ENCODE measurements at regions not wholly inside any gene's neighbourhood (a gene's known extent, or its start where the extent isn't known, plus 50 kb on each side); places are given as distances from the start of the nearest gene placed in this dataset.

GRCh38 chr5:122680623-122681350 lies 94.1 kb upstream of the SNX2 start:
- H3K9me3 ChIP-seq, result no peaks in the 10 kb centered on the region
- no peaks in the 10 kb centered on the region for H3K36me3 ChIP-seq (ENCODE audit: low read depth, missing control alignments)
- H3K27me3 ChIP-seq, result no peaks in the 10 kb centered on the region
- H3K27ac ChIP-seq, result no peak overlapping the region
- H3K4me1 ChIP-seq, result no peaks in the 10 kb centered on the region
- WGBS, 2 donors, result 77 to 82% methylated on average over 3 of the region's 3 CpGs
- intact Hi-C loops (cut with DNase I; ENCODE audit: low total_unique reads), result no loop called here
- H3K4me3 ChIP-seq, result no peak overlapping the region
- no peak for DNase-seq
- no peak for TF ChIP-seq POLR2A (IDR thresholded peaks at IDR 0.05)
- TF ChIP-seq, protein P1, sequence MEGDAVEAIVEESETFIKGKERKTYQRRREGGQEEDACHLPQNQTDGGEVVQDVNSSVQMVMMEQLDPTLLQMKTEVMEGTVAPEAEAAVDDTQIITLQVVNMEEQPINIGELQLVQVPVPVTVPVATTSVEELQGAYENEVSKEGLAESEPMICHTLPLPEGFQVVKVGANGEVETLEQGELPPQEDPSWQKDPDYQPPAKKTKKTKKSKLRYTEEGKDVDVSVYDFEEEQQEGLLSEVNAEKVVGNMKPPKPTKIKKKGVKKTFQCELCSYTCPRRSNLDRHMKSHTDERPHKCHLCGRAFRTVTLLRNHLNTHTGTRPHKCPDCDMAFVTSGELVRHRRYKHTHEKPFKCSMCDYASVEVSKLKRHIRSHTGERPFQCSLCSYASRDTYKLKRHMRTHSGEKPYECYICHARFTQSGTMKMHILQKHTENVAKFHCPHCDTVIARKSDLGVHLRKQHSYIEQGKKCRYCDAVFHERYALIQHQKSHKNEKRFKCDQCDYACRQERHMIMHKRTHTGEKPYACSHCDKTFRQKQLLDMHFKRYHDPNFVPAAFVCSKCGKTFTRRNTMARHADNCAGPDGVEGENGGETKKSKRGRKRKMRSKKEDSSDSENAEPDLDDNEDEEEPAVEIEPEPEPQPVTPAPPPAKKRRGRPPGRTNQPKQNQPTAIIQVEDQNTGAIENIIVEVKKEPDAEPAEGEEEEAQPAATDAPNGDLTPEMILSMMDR (IDR thresholded peaks at IDR 0.05), result no peak

GRCh38 chr5:122683631-122684030 lies 91.2 kb upstream of the SNX2 start:
- intact Hi-C loops (cut with DNase I; ENCODE audit: low total_unique reads), result no loop called here
- no peaks in the 10 kb centered on the region for H3K36me3 ChIP-seq (ENCODE audit: low read depth, missing control alignments)
- no peaks in the 10 kb centered on the region for H3K27me3 ChIP-seq
- no peak overlapping the region for H3K27ac ChIP-seq
- TF ChIP-seq, protein P1 (IDR thresholded peaks at IDR 0.05), result no peak
- no peak for TF ChIP-seq POLR2A (IDR thresholded peaks at IDR 0.05)
- DNase-seq, result no peak
- no peaks in the 10 kb centered on the region for H3K4me1 ChIP-seq
- H3K4me3 ChIP-seq, result no peak overlapping the region
- no peaks in the 10 kb centered on the region for H3K9me3 ChIP-seq

- DNase-seq, result no peak
- WGBS, 2 donors, result 66 to 68% methylated on average over 1 of the region's 1 CpG
- no peaks in the 10 kb centered on the region for H3K9me3 ChIP-seq
- H3K27me3 ChIP-seq, result no peaks in the 10 kb centered on the region
- H3K4me1 ChIP-seq, result no peaks in the 10 kb centered on the region
- intact Hi-C loops (cut with DNase I; ENCODE audit: low total_unique reads), result no loop called here
- no peaks in the 10 kb centered on the region for H3K36me3 ChIP-seq (ENCODE audit: low read depth, missing control alignments)
- H3K27ac ChIP-seq, result no peak overlapping the region
- no peak for TF ChIP-seq POLR2A (IDR thresholded peaks at IDR 0.05)
- TF ChIP-seq, protein P1 (IDR thresholded peaks at IDR 0.05), result no peak
- H3K4me3 ChIP-seq, result no peak overlapping the region
These were observed 84.6 kb upstream of the SNX2 start for GRCh38 chr5:122690266-122690665.

DNA sequence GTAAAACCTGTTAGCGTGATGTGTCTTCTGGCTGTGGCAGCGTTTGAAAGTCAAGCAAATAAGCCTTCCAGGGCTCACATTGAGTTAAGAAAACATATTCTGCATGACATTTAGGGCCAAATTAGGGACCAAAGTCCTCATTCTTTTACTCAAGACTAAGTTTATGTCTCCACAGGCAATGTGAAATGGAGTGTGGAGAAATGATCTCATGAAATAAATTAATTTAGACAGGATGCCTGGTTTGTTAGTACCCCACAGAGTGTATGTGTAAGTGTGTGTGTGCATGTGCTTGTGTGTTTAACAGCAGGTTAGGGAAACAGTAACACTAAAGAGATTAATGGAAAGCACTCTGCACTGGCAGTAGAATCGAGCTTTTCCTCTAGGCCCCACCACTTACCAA lies 82.9 kb upstream of the SNX2 start:
- 88 to 90% methylated on average over 3 of the region's 3 CpGs for WGBS, 2 donors
- intact Hi-C loops (cut with DNase I; ENCODE audit: low total_unique reads), result no loop called here
- Histone ChIP-seq H3K27ac (no peak overlapping the region), H3K27me3 (no peaks in the 10 kb centered on the region), H3K36me3 (ENCODE audit: low read depth, missing control alignments) (no peaks in the 10 kb centered on the region), H3K9me3 (no peaks in the 10 kb centered on the region), H3K4me3 (no peak overlapping the region), H3K4me1 (no peaks in the 10 kb centered on the region)
- no peak for TF ChIP-seq POLR2A (IDR thresholded peaks at IDR 0.05)
- TF ChIP-seq, protein P1 (IDR thresholded peaks at IDR 0.05), result no peak
- DNase-seq, result no peak

- Histone ChIP-seq H3K36me3 (ENCODE audit: low read depth, missing control alignments) (no peaks in the 10 kb centered on the region), H3K27me3 (no peaks in the 10 kb centered on the region), H3K9me3 (no peaks in the 10 kb centered on the region), H3K27ac (no peak overlapping the region), H3K4me1 (no peaks in the 10 kb centered on the region), H3K4me3 (no peak overlapping the region)
- intact Hi-C loops (cut with DNase I; ENCODE audit: low total_unique reads), result no loop called here
- TF ChIP-seq, protein P1 (IDR thresholded peaks at IDR 0.05), result no peak
- no peak for TF ChIP-seq POLR2A (IDR thresholded peaks at IDR 0.05)
- WGBS, 2 donors, result 81 to 93% methylated on average over 3 of the region's 3 CpGs
- DNase-seq, result no peak
These were observed 80.9 kb upstream of the SNX2 start for GRCh38 chr5:122693963-122694362.
